Natural killer cell (primary cell): ENCODE measurements at regions not wholly inside any gene's neighbourhood (a gene's known extent, or its start where the extent isn't known, plus 50 kb on each side); places are given as distances from the start of the nearest gene placed in this dataset.

Source experiments
- ATAC-seq, 3 donors: fragments of 150-1000 bp in 2 of 3; fragments of 200-7000 bp in 1 of 3; cut with Tn5 transposase; 1 replicate in 1 of 3; 2 replicates in 2 of 3; pipeline ENCODE4 v1.10.0; 2021; ENCODE audit warnings: mild to moderate bottlenecking in 2 of 3, moderate library complexity in 2 of 3
- DNase-seq, 2 donors: peaks; one replicate each; pipeline versions ENCODE4 v3.0.0 to v3.0.0-alpha.2; 2013 to 2021; ENCODE audit warnings: mixed read lengths in 1 of 2
- H3K27ac ChIP-seq: one replicate; pipeline ENCODE4 v1.5.1; 2013; ENCODE audit warnings: mild to moderate bottlenecking, low read length
- H3K27me3 ChIP-seq: one replicate; pipeline ENCODE4 v1.6.1; 2013; ENCODE audit warnings: low read length; ENCODE audit not compliant: control insufficient read depth, insufficient read depth
- H3K36me3 ChIP-seq: one replicate; pipeline ENCODE4 v1.6.1; 2013; ENCODE audit warnings: low read length; ENCODE audit not compliant: control insufficient read depth, insufficient read depth
- H3K4me1 ChIP-seq: one replicate; pipeline ENCODE4 v1.6.1; 2013; ENCODE audit warnings: low read length; ENCODE audit not compliant: control insufficient read depth, insufficient read depth
- H3K4me3 ChIP-seq: one replicate; pipeline ENCODE4 v1.5.1; 2013; ENCODE audit warnings: low read length
- H3K9me3 ChIP-seq: one replicate; pipeline ENCODE4 v1.6.1; 2013; ENCODE audit warnings: low read length; ENCODE audit not compliant: control insufficient read depth, insufficient read depth
- H3K27ac Mint-ChIP-seq, 2 donors: one replicate each; pipeline ENCODE4 v1.8.0; 2022; ENCODE audit warnings: mild to moderate bottlenecking in 2 of 2, mixed read lengths in 2 of 2, moderate library complexity in 1 of 2
- H3K27me3 Mint-ChIP-seq, 2 donors: one replicate each; pipeline ENCODE4 v1.8.0; 2022; ENCODE audit warnings: low read depth in 2 of 2, mixed read lengths in 2 of 2
- H3K36me3 Mint-ChIP-seq: one replicate; pipeline ENCODE4 v1.8.0; 2022; ENCODE audit warnings: mixed read lengths
- H3K4me1 Mint-ChIP-seq, 2 donors: one replicate each; pipeline ENCODE4 v1.8.0; 2022; ENCODE audit warnings: mixed read lengths in 2 of 2
- H3K4me3 Mint-ChIP-seq: one replicate; pipeline ENCODE4 v1.8.0; 2022; ENCODE audit warnings: mild to moderate bottlenecking, moderate library complexity, mixed read lengths
- H3K9me3 Mint-ChIP-seq, 2 donors: one replicate each; pipeline ENCODE4 v1.8.0; 2022; ENCODE audit warnings: mixed read lengths in 2 of 2
- WGBS: methylation state at CpG from one replicate; pipeline ENCODE4 v1.1.7; 2013; ENCODE audit warnings: missing lambda C conversion rate; ENCODE audit not compliant: insufficient coverage; 5-methylcytosine and 5-hydroxymethylcytosine counted together
- intact Hi-C: fragments of 100-400 bp; cut with micrococcal nuclease; formaldehyde crosslinking; loops from one replicate; pipeline ENCODE4 v1.14.2; 2022
- TF ChIP-seq, protein P1 (sequence below): fragments of 200-600 bp; IDR thresholded peaks from one replicate; pipeline ENCODE4 v1.8.0; 2022; ENCODE audit warnings: antibody characterized with exemption

DNA sequence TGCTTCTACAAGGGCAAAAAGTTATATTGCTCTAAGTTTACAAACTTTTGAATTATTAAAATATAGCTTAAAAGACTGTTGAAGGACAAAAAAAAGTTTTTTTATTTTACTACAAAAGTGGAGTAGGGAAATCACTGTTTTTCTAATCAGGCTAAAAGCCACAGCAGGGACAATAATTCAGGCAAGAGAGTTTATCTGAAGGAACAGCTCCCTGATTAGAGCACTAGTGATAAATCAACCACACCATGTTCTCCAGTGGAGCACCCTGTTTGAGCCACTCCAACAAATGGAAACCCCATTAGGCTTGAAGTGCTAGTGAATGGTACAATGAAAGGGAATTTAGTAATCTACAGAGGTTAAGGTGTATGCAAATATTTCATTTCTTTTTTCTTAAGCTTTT lies 357.1 kb downstream of the SEMA3D start:
- Mint-ChIP-seq H3K36me3 (peaks cover 15% of the 10 kb centered on the region), H3K9me3 (peaks cover 11 to 23% of the 10 kb centered on the region in 2 donors), H3K27me3 (no peaks in the 10 kb centered on the region), H3K4me1 (no peaks in the 10 kb centered on the region), H3K4me3 (no peak overlapping the region), H3K27ac (no peak overlapping the region)
- intact Hi-C loops, result no loop called here
- Histone ChIP-seq H3K27me3 (no peaks in the 10 kb centered on the region), H3K36me3 (no peaks in the 10 kb centered on the region), H3K4me3 (no peak overlapping the region), H3K27ac (no peak overlapping the region), H3K4me1 (no peaks in the 10 kb centered on the region), H3K9me3 (no peaks in the 10 kb centered on the region)
- TF ChIP-seq, protein P1, sequence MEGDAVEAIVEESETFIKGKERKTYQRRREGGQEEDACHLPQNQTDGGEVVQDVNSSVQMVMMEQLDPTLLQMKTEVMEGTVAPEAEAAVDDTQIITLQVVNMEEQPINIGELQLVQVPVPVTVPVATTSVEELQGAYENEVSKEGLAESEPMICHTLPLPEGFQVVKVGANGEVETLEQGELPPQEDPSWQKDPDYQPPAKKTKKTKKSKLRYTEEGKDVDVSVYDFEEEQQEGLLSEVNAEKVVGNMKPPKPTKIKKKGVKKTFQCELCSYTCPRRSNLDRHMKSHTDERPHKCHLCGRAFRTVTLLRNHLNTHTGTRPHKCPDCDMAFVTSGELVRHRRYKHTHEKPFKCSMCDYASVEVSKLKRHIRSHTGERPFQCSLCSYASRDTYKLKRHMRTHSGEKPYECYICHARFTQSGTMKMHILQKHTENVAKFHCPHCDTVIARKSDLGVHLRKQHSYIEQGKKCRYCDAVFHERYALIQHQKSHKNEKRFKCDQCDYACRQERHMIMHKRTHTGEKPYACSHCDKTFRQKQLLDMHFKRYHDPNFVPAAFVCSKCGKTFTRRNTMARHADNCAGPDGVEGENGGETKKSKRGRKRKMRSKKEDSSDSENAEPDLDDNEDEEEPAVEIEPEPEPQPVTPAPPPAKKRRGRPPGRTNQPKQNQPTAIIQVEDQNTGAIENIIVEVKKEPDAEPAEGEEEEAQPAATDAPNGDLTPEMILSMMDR, result no peak
- no peak for ATAC-seq
- DNase-seq, result no peak

DNA sequence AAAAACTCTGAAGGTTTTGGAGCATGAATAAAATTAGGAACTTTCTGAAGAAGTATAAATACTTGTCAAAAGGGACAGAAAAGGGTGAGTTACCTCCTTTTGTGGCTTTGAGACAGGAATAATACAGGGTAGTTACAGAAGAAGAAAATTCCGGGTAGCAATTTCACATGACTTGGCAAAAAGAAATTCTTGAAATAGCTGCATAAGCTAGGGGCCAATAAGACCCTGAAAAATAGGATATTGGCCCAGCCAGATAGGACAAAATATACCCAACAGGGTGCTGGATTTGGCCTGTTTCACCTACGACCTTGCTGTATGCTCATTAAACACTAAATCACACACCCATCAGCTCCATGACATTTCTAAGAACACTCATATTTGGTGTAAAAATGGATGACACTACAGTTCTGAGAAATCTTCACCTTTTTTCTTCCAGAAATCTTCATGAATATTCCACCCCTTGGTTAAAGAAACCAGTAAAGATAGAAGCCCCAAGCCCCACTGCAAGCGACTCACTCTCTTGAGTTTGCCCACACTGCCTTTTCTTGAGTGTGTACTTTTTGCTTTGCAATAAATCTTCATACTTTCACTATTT lies 362.7 kb downstream of the SEMA3D start:
- H3K36me3 ChIP-seq, result no peaks in the 10 kb centered on the region
- intact Hi-C loops, result no loop called here
- no peak for ATAC-seq
- no peaks in the 10 kb centered on the region for H3K36me3 Mint-ChIP-seq
- TF ChIP-seq, protein P1, result no peak
- no peak overlapping the region for H3K4me3 ChIP-seq
- no peaks in the 10 kb centered on the region for H3K27me3 Mint-ChIP-seq
- H3K27ac ChIP-seq, result no peak overlapping the region
- 43% methylated on average over 3 of the region's 3 CpGs for WGBS
- H3K9me3 ChIP-seq, result peaks cover 3% of the 10 kb centered on the region
- no peak for DNase-seq
- H3K27ac Mint-ChIP-seq, result no peak overlapping the region
- H3K27me3 ChIP-seq, result no peaks in the 10 kb centered on the region
- peaks cover 14 to 21% of the 10 kb centered on the region in 2 donors for H3K9me3 Mint-ChIP-seq
- no peaks in the 10 kb centered on the region for H3K4me1 Mint-ChIP-seq
- no peaks in the 10 kb centered on the region for H3K4me1 ChIP-seq
- H3K4me3 Mint-ChIP-seq, result no peak overlapping the region

DNA sequence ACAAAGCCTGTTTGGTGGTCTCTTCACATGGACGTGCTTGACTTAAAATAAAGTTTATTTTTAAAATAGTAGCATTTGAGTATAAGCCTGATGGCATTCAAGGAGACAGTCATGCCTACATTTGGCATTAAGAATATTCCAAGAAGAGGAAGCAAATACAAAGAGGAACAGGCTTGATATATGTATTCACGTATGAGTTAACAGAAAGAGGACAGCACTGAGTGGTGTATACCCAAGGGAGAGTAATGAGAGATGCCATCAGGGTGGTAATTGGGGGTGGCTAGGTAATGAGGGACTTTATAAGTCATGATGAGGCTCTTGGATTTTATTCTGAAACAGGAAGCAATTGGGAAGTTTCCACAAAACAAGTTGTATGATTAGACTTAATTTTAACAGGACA lies 363.3 kb downstream of the SEMA3D start:
- H3K27ac ChIP-seq, result no peak overlapping the region

More for the DNA sequence above, 363.3 kb downstream of the SEMA3D start:
- Mint-ChIP-seq H3K36me3 (no peaks in the 10 kb centered on the region), H3K9me3 (peaks cover 14 to 21% of the 10 kb centered on the region in 2 donors), H3K4me3 (no peak overlapping the region), H3K4me1 (no peaks in the 10 kb centered on the region), H3K27me3 (no peaks in the 10 kb centered on the region), H3K27ac (no peak overlapping the region)
- no peak for ATAC-seq
- intact Hi-C loops, result no loop called here
- Histone ChIP-seq H3K4me1 (no peaks in the 10 kb centered on the region), H3K9me3 (peaks cover 3% of the 10 kb centered on the region), H3K27me3 (no peaks in the 10 kb centered on the region), H3K36me3 (no peaks in the 10 kb centered on the region), H3K4me3 (no peak overlapping the region)
- WGBS, result 43% methylated on average over 2 of the region's 2 CpGs
- TF ChIP-seq, protein P1, result no peak
- no peak for DNase-seq
